ENCODE measurements at regions not wholly inside any gene's neighbourhood (a gene's known extent, or its start where the extent isn't known, plus 50 kb on each side); places are given as distances from the start of the nearest gene placed in this dataset.

DNA sequence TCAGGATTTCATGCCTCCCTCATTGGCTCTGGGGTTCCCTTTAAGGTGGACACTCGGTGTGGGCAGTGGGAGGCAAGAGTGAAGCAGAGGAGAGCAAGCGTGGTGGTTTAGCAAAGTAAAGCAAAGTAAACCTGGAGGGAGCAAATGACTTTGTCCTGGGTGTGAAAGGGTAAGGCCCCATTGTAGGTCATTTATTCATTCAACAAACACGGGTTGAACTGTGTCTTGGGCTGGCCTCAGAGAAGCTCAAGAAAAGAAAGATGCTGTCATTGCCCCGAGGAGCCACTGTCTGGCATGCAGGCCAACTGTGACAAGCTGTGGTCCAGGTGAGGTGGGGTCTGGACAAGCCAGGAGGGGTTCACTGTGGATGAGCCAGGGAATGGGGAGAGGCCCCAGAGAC lies 68.9 kb upstream of the DLK1 start:
- in situ Hi-C loops (cut with MboI; ENCODE audit: low sequenced_read_pairs): loop anchor here (25.0 kb wide), 1 partner anchor 980 kb away; no protein-coding TSS in a partner anchor

DNA sequence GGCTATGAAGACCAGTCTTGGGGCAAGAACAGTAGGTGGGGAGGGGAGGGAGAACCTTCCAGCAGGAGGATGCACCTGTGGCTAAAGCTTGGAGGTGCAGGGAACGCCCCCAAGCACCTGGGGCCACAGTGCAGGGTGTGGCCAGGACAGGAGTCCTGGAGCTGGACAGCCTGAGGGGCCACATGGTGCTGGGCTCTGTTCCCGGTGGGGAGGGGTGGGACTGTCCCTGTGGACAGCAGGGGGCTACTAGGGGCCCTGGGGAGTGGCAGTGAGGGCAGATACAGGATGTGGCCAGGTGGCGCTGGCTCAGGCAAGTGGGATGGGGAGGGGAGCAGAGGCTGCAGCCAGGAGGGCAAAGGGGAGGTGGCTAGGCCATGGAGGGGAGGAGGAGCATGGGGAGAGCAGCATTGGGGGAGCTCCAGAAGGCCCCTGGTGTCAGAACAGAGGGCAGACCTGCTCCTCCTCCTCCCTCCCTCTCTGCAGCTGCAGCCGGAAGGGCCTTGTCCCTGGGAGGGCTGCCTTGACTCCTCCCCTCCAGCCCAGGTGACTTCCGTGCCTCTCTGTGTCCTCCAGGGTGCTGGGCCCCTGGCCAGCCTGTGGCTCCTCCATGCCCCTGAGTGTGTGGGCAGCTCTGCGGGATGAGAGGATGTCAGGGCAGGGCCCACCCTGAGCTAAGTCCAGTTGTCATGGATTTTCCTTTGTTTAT lies 68.4 kb upstream of the DLK1 start:
- in situ Hi-C loops (cut with MboI; ENCODE audit: low sequenced_read_pairs): loop anchor here (25.0 kb wide), 1 partner anchor 979 kb away; no protein-coding TSS in a partner anchor

- in situ Hi-C loops (cut with MboI; ENCODE audit: low sequenced_read_pairs): loop anchor here (25.0 kb wide), 1 partner anchor 978 kb away; no protein-coding TSS in a partner anchor
Measured at GRCh38 chr14:100659345-100660001, 67.2 kb upstream of the DLK1 start.

DNA sequence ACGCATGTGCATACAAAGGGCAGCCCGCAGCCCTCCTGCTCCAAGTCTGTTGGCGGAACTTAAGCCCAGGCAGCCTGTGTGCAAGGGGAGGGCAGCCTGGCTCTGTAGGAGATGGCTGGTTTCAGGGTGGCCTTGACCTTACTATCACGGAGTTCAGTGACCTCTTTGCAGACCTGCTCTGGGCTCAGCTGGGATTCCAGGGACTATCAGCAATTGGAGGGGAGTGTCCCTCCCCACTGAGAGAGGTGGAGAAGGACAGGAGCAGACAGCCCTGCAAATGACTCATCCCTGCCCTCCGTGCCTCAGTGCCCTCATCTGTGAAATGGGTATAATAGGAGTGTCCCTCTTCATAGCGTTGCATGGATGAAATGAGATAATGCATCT lies 66.2 kb upstream of the DLK1 start:
- in situ Hi-C loops (cut with MboI; ENCODE audit: low sequenced_read_pairs): loop anchor here (25.0 kb wide), 1 partner anchor 977 kb away; no protein-coding TSS in a partner anchor

GRCh38 chr14:100660882-100661635 lies 65.6 kb upstream of the DLK1 start:
- in situ Hi-C loops (cut with MboI; ENCODE audit: low sequenced_read_pairs): loop anchor here (25.0 kb wide), 1 partner anchor 976 kb away; no protein-coding TSS in a partner anchor

- in situ Hi-C loops (cut with MboI; ENCODE audit: low sequenced_read_pairs): loop anchor here (25.0 kb wide), 1 partner anchor 974 kb away; no protein-coding TSS in a partner anchor
Measured at GRCh38 chr14:100662879-100663760, 63.6 kb upstream of the DLK1 start.

- in situ Hi-C loops (cut with MboI; ENCODE audit: low sequenced_read_pairs): loop anchor here (25.0 kb wide), 1 partner anchor 974 kb away; no protein-coding TSS in a partner anchor
Measured at GRCh38 chr14:100663761-100664052, 63.0 kb upstream of the DLK1 start.

DNA sequence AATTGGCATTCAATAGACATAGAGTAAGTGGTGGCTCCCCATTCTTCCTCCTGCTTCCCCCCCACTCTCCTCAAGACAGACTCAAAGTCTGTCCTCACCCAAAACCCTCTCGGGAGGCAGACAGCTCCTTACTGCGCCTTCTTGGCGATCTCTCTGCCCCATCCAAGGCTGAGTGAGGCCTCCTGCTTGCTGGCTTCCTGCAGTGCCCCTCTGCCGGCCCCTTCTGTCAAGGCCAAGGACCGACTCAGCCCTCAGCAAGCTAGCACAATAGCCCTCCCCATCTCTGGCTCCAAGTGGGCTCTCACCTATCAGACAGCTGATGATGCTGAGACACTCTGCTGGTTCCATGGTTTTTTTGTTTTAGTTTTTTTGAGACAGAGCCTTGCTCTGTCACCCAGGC lies 62.5 kb upstream of the DLK1 start:
- in situ Hi-C loops (cut with MboI; ENCODE audit: low sequenced_read_pairs): loop anchor here (25.0 kb wide), 1 partner anchor 973 kb away; no protein-coding TSS in a partner anchor

DNA sequence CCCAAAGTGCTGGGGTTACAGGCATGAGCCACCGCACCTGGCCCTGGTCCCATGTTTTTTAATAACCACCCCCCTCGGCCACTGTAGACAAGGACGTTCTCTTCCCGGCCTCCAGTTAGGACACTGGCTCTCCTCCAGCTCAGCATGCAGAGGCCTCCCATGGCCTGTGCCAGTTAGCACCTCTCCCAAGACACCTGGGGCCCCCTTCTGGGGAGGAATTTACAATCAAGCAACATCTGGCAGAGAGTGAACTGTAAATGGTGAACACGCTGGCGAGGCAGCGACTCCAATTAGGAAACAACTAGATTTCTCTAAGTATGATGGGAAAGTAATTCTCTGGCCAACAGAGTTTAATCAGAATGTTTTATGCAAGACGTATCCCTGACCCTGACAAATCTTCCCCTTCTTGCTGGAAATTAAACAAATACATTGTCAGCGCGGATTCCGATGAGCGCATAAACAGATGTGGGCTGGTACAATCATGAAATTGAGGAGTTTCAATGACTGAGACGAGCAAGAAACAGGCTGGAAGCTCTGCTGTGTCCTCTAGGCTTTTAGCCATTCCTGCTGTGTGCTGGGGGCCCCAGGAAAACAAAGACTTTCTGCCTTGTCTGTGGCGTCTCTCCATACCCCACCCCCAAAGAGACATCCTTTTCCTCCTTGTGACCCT lies 61.7 kb upstream of the DLK1 start:
- in situ Hi-C loops (cut with MboI; ENCODE audit: low sequenced_read_pairs): loop anchor here (25.0 kb wide), 1 partner anchor 972 kb away; no protein-coding TSS in a partner anchor

DNA sequence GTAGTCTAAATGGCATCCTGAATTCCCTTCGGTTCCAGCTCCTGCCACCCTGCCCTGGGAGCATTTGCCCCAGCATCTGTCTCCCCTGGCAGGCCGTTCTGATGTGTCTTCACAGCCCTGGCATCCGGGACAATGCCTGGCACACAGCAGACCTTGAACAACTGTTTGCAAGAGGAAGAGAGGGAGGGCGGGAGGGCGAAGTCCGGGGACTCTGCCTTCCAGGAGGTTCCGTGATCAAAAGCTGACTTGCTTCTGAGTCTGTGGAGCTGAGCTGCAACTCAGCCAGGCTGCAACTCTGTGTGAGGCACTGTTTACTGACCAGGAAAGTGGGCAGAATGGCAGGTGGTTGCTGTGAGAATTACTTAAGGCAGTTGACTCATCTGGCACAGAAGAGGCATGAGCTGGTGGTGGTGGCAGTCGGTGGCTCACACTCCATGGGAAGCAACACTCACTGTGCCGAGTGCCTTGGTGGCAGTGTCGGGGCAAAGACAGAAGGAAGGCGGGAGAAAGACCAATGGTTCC lies 61.1 kb upstream of the DLK1 start:
- in situ Hi-C loops (cut with MboI; ENCODE audit: low sequenced_read_pairs): loop anchor here (25.0 kb wide), 1 partner anchor 972 kb away; no protein-coding TSS in a partner anchor

DNA sequence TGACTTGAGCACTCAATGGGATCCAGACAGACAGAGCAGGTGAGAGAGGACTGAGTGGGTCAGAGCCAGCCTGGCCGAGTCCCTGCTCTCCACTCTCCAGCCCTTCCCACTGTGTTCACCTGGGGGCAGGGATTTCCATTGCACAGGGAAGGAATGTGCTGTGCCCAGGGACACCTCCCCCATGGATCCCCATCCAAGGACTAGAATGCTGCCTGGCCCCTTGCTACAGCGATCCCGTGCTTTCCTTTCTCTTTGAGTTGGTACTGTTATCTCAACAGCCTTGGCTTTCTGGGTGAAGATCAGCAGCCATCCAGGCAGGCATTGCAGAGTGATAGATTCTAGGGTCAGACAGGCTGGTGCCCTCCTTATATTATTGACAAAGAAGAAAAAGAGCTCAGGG lies 60.3 kb upstream of the DLK1 start:
- in situ Hi-C loops (cut with MboI; ENCODE audit: low sequenced_read_pairs): loop anchor here (25.0 kb wide), 1 partner anchor 971 kb away; no protein-coding TSS in a partner anchor

DNA sequence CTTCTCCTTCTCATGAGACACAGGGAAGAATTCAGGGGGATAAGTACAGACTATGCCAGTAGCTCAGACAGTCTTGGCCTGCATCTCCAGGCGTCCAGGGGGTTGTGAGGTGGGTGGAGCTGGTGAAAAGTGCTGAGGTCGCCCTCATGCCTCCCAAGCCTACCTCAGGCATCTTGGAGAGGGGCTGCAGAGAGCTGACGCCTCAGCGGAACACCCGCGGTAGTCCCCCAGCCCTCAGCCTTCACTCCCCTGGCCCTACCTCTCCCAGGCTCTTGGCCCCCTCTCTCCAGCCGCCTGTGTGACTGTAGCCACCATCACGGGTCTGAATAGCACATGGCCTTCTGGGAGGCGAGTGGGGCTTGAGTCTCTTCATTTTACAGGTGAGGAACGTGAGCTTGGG lies 59.8 kb upstream of the DLK1 start:
- in situ Hi-C loops (cut with MboI; ENCODE audit: low sequenced_read_pairs): loop anchor here (25.0 kb wide), 1 partner anchor 970 kb away; no protein-coding TSS in a partner anchor

DNA sequence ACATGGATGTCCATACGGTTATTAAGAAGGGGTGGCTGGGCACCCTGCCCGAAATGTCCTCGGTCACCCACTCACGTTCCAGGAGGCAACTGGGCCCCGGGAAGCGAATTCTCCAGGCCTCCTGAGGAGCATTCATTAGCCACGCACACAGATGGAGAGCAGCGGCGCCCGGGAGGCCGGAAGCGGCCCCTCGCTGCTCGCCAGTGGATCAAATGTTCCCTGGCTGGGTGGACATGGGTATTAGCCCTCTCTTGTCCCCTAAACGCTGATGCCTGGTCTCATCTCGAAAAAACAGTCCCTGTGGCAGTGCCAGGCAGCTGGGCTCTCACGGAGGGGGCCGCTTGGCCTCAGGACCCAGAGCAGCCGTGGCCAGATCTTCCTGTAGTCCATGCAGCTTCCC lies 59.0 kb upstream of the DLK1 start:
- in situ Hi-C loops (cut with MboI; ENCODE audit: low sequenced_read_pairs): loop anchor here (25.0 kb wide), 1 partner anchor 970 kb away; no protein-coding TSS in a partner anchor

GRCh38 chr14:100668352-100668751 lies 58.3 kb upstream of the DLK1 start:
- in situ Hi-C loops (cut with MboI; ENCODE audit: low sequenced_read_pairs): loop anchor here (25.0 kb wide), 1 partner anchor 969 kb away; no protein-coding TSS in a partner anchor

- in situ Hi-C loops (cut with MboI; ENCODE audit: low sequenced_read_pairs): loop anchor here (25.0 kb wide), 1 partner anchor 968 kb away; no protein-coding TSS in a partner anchor
Measured at GRCh38 chr14:100669011-100669412, 57.7 kb upstream of the DLK1 start.

- in situ Hi-C loops (cut with MboI; ENCODE audit: low sequenced_read_pairs): loop anchor here (25.0 kb wide), 1 partner anchor 968 kb away; no protein-coding TSS in a partner anchor
Measured at GRCh38 chr14:100669468-100669867, 57.2 kb upstream of the DLK1 start.

DNA sequence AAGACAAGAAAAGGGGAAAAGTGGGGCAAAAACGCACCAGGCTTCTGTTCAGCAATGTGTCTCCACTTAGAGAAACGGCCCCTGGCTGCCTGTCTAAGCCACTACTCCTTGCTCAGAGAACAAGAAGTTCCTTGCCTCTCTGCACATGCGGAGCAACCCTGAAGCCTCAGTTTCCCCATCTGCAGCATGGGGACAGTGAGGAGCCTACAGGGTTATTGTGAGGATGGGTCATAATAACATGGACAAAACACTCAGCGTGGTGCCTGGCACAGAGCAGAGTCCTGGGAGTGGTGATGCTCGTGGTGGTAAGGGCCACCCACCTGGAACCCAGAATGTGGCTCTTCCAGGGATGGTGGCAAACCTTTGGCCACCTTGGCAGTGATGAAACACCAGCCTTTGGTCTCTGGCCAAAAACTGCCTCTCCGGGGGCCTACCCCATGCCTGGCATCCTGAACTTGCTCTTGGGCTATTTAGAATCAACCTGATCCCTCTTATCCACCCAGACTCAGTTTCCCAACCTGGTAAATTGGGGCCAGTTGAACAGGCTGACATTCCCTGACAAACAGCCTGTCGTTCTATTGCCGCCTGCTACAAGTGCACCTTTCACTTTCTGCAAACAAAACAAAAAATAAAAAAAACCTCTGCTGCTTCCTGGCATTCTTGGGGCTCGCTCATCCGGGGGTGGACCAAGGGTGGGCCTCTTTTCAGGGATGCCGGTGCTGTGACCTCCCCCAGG lies 56.5 kb upstream of the DLK1 start:
- in situ Hi-C loops (cut with MboI; ENCODE audit: low sequenced_read_pairs): loop anchor here (25.0 kb wide), 1 partner anchor 967 kb away; no protein-coding TSS in a partner anchor

GRCh38 chr14:100670753-100671049 lies 56.0 kb upstream of the DLK1 start:
- in situ Hi-C loops (cut with MboI; ENCODE audit: low sequenced_read_pairs): loop anchor here (25.0 kb wide), 1 partner anchor 967 kb away; no protein-coding TSS in a partner anchor

All from HL-60/S4 treated with retinoic acid at 250 ng/mL for 4 days and 3 days (cell line).